Kidney (tissue), 13 donors: ENCODE measurements at regions not wholly inside any gene's neighbourhood (a gene's known extent, or its start where the extent isn't known, plus 50 kb on each side); places are given as distances from the start of the nearest gene placed in this dataset.

Experiments used
- DNase-seq, 5 donors: peaks; one replicate each; pipeline ENCODE4 v3.0.0-alpha.2; 2013 to 2020
- FAIRE-seq: peaks from 2 replicates; lab custom pipeline; 2012; peaks lifted over from hg19 to GRCh38; lab: Jason Lieb, UNC
- H3K27ac ChIP-seq, 2 donors: one replicate each; pipeline ENCODE4 v1.7.0; 2013; ENCODE audit warnings: low read depth in 2 of 2, low read length in 2 of 2, inconsistent platforms in 1 of 2
- H3K27me3 ChIP-seq: one replicate; pipeline ENCODE4 v1.7.1; 2013; ENCODE audit warnings: low read length, inconsistent platforms; ENCODE audit not compliant: control insufficient read depth, insufficient read depth
- H3K36me3 ChIP-seq, 3 donors: one replicate each; pipeline versions ENCODE4 v1.7.0 to v1.7.1; 2013; ENCODE audit warnings: low read length in 3 of 3, control low read depth in 1 of 3, inconsistent platforms in 1 of 3; ENCODE audit not compliant: insufficient read depth in 3 of 3, control insufficient read depth in 2 of 3
- H3K4me1 ChIP-seq, 3 donors: one replicate each; pipeline versions ENCODE4 v1.7.0 to v1.7.1; 2013; ENCODE audit warnings: low read length in 3 of 3, inconsistent platforms in 1 of 3, low read depth in 1 of 3; ENCODE audit not compliant: control insufficient read depth in 2 of 3, insufficient read depth in 2 of 3
- H3K4me3 ChIP-seq, 3 donors: one replicate each; pipeline versions ENCODE4 v1.7.0 to v1.8.1; 2013; ENCODE audit warnings: low read length in 3 of 3, control low read depth in 1 of 3, inconsistent platforms in 1 of 3
- H3K9ac ChIP-seq, 3 donors: one replicate each; pipeline versions ENCODE4 v1.7.0 to v1.7.1; 2013; ENCODE audit warnings: low read length in 3 of 3, control low read depth in 1 of 3, inconsistent platforms in 1 of 3
- H3K9me3 ChIP-seq, 3 donors: one replicate each; pipeline versions ENCODE4 v1.7.0 to v1.7.1; 2013; ENCODE audit warnings: low read length in 3 of 3, control low read depth in 1 of 3, inconsistent platforms in 1 of 3; ENCODE audit not compliant: control insufficient read depth in 2 of 3, insufficient read depth in 1 of 3
- intact Hi-C: fragments of 100-400 bp; cut with DNase I; formaldehyde crosslinking; loops from one replicate; pipeline ENCODE4 v1.11.1; 2022
- TF ChIP-seq, protein P1 (sequence below): IDR thresholded peaks from 3 replicates; pipeline ENCODE4 v1.5.1; 2012; ENCODE audit warnings: mild to moderate bottlenecking, moderate library complexity, borderline replicate concordance; ENCODE audit not compliant: insufficient read depth; ENCODE audit errors: extremely low read depth
- donor health status: control.
- donor health status: control.
- donor health status: control.
- donor health status: control.
- donor health status: control.
- donor health status: DM: yes; HTN: yes; CAD: no.
- donor health status: Normal renal cell carcinoma (clear cell type).

DNA sequence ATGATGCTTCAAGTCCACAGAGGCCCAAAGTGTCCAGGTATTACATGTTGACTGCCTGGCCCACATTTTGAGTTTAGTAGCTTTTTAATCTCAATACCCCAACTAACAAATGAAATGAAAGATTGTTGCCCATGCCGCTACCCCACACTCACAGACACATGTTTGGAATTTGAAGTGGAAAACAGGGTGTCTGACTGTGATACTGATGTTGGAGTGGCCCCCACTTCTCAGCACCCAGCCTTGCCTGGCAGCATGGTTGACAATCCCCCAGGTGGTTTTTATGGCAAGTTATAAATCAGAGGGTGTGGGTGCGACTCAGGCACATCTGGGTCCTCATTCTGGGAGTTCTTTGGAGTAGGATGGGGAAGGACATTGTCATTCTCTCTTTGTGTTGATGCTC is 314.7 kb upstream of the ZNF32 start:
- Histone ChIP-seq H3K27me3 (no peaks in the 10 kb centered on the region), H3K27ac (no peak overlapping the region), H3K36me3 (no peaks in the 10 kb centered on the region), H3K9me3 (no peaks in the 10 kb centered on the region), H3K4me1 (peaks cover 8 to 22% (median 18%) of the 10 kb centered on the region in 3 donors), H3K9ac (no peak overlapping the region), H3K4me3 (no peak overlapping the region)
- no peak for DNase-seq
- intact Hi-C loops = no loop called here
- no peak for FAIRE-seq
- TF ChIP-seq, protein P1, sequence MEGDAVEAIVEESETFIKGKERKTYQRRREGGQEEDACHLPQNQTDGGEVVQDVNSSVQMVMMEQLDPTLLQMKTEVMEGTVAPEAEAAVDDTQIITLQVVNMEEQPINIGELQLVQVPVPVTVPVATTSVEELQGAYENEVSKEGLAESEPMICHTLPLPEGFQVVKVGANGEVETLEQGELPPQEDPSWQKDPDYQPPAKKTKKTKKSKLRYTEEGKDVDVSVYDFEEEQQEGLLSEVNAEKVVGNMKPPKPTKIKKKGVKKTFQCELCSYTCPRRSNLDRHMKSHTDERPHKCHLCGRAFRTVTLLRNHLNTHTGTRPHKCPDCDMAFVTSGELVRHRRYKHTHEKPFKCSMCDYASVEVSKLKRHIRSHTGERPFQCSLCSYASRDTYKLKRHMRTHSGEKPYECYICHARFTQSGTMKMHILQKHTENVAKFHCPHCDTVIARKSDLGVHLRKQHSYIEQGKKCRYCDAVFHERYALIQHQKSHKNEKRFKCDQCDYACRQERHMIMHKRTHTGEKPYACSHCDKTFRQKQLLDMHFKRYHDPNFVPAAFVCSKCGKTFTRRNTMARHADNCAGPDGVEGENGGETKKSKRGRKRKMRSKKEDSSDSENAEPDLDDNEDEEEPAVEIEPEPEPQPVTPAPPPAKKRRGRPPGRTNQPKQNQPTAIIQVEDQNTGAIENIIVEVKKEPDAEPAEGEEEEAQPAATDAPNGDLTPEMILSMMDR = no peak

- Histone ChIP-seq H3K4me3 (no peak overlapping the region), H3K9me3 (no peaks in the 10 kb centered on the region), H3K27ac (peak overlapping the region in 1 of 2 donors; percentile 4), H3K27me3 (no peaks in the 10 kb centered on the region), H3K4me1 (peaks cover 8 to 22% (median 18%) of the 10 kb centered on the region in 3 donors), H3K36me3 (no peaks in the 10 kb centered on the region), H3K9ac (no peak overlapping the region)
- intact Hi-C loops = no loop called here
- TF ChIP-seq, protein P1 = no peak
- no peak for FAIRE-seq
- DNase-seq = peak in 4 of 5 donors; percentile 69 to 91 (median 84)
Measured at GRCh38 chr10:43962346-43963191, 313.9 kb upstream of the ZNF32 start.

GRCh38 chr10:43961523-43962345 is 313.1 kb upstream of the ZNF32 start:
- Histone ChIP-seq H3K27ac (peak overlapping the region; percentile 32 to 47), H3K4me3 (no peak overlapping the region), H3K9me3 (no peaks in the 10 kb centered on the region), H3K4me1 (peaks cover 8 to 22% (median 18%) of the 10 kb centered on the region in 3 donors), H3K27me3 (no peaks in the 10 kb centered on the region), H3K9ac (no peak overlapping the region), H3K36me3 (no peaks in the 10 kb centered on the region)
- DNase-seq = peak in 2 of 5 donors; percentile 50 to 71
- intact Hi-C loops = no loop called here
- TF ChIP-seq, protein P1 = no peak
- FAIRE-seq = no peak
